Eye (tissue), 1 donor: ENCODE measurements at regions not wholly inside any gene's neighbourhood (a gene's known extent, or its start where the extent isn't known, plus 50 kb on each side); places are given as distances from the start of the nearest gene placed in this dataset.

Experiments used
- DNase-seq: peaks from one replicate; pipeline ENCODE4 v3.0.0-alpha.2; 2015

DNA sequence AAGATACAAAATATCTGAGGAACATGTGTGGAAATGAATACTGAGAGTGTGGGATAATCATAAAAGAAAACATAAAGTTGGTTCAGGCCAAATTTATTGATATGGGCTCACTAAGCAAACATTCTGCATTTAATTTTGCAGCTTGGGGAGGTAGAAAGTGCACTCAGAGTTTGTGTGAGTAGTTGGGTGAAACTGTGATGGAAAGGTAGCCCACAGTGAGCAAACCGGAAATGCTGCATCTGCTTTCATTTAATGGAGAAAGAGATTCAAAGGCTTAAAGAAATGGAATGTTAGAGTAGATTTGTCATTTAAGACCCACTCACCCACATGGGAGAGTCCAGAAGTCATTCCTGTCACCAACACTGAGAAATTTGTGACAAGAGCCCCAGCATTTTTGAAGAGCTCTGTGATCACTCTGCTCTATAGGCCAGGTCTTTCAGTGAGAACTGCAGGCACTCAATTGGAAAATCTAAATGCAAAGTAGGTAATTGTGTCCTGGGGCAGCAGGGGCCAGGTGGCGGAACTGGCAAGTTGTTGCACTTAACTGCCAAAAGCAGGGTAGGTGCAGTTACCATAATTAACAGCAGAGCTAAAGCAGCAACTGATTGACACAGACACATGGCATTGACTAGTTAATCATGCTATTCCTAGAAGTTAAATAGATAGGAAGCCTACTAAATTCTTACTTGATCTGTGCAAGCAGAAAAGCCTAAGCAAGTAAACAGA lies 1228.3 kb upstream of the PCDH20 start:
- peak; percentile 8 for DNase-seq

DNA sequence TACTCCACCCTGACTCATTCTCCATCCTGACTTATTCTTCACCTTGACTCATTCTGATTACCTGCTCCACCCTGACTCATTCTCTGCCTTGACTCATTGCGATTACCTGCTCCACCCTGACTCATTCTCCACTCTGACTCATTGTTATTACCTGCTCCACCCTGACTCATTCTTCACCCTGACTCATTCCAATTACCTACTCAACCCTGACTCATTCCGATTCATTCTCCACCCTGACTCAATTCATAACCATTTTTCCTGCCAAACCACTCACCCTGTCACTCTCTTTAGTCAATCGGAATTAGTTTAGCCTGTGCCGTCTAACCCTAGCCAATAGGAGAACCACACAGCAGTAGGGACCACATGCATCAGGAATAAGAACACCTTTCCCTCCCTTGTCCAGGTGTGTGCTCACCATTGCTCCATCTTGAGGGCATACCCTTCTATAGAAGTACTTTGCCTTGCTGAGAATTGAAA lies 1227.4 kb upstream of the PCDH20 start:
- no peak for DNase-seq

DNA sequence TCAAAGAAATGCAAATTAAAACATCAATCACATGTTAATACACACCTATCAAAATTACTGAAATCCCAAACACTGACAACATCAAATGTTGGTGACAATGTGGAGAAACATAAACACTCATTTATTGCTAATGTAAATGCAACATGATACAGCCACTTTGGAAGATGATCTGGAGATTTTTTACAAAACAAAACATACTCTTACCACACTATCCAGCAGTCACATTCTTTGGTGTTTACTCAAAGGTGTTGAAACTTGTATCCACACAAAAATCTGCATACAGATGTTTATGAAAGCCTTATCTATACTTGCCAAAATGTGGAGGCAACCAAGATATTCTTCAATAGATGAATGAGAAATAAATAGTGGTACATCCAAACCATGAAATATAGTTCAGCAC lies 1219.5 kb upstream of the PCDH20 start:
- DNase-seq = no peak

DNA sequence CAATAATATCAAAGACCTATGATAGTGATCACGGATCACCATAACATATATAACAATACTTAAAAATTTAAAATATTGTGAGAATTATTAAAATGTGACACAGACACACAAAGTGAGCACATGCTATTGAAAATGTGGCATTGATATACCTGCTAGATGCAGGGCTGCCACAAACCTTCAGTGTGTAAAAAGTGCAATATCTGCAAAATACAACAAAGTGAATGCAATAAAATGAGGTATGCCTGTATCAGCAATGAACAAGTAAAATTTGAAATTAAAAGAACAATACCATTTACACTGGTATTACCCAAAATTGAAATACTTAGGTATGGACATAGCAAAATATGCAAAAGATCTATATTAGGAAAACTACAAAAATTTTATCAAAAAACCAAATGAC lies 1217.8 kb upstream of the PCDH20 start:
- DNase-seq = no peak

DNA sequence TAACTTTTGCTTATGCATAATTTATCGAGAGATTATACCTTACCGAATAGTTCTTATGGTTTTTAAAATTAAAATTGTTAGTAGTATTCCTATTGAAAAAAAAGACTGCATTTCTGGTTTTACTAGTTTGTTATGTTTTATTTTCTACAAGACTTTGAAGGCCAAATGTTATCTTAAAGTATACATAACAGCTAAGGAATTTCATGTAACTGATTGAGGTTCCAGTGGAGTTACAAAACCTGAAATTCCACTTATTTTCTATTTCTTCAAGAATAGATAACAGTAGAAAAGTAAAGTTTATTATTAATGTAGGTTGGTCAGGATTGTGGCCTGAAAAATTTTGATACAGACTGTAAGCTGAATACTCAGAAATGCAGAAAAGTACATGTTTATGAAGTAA lies 1216.0 kb upstream of the PCDH20 start:
- DNase-seq = no peak

DNA sequence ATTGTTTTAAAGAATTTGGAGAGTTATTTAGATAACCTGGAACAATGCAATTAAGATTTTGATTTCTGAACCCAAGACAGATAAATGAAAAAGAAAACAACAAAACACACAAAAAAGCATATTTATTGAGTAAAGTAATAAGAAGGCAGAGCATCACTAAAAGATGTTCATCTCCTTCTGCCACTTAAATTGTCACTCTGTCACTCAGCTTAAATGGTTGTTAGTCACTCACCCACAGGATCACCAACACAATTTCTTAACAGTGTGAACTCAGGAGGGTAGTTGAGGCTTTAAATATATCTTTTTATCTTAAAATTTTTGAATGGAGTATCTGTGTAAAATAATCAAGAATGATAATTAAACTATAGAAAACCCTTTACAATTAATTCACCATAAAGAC lies 1215.5 kb upstream of the PCDH20 start:
- no peak for DNase-seq

DNA sequence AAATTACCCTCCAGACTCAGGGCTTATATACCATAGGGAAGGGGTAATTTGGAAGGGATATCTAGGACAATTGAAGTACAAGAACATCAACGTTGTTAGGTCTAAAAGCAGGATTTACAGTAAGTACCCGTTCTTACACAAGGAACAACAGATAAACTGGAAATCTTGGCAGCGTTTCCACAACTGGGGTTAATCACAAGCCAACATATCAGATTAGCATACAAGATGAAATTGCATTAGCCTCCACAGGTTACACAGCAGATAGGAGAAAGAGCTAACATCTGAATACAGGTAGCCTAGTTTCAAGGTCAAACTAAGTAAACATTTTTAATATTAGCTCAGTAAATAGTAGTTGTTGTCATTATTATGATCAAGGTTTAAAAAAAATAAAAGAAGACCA lies 1214.0 kb upstream of the PCDH20 start:
- DNase-seq = no peak

DNA sequence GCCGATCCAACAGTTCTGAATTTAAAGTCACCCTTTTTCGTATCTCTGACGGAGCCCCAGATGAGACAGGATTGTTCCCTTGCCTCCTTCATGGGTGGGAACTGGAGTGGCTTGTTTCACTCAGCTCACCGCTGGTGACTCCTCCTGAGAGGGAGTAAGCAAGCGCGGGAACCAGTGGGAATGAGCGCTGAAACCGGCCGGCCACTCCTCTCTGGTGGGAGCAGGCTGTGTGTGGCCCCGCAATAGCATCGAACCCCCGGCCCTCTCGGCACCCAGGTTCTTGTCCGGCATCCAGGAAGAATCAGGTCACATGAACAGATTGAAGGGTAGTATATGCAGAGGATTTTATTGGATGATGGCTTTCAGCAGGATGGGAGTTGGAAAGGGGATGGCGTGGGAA lies 1211.6 kb upstream of the PCDH20 start:
- DNase-seq = no peak

DNA sequence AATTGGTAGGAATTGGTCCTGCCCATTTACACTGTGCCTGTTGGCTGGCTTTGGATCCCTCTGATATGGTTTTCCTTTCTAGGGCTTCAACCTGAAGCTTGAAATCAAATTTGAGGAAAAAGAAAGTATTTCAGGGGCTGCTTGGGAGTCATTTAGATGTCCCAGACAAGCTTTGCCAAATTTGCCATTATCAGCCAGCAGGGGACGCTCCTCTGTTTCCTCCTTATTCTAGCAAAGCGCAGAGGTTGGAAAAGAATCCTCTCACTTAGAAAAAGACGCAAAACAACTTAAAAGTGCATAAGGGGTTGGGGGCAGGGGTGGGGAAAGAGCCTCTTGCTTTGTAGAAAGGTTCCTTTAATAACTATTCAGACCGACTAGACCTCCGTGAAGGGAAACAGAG lies 1211.1 kb upstream of the PCDH20 start:
- DNase-seq = no peak

DNA sequence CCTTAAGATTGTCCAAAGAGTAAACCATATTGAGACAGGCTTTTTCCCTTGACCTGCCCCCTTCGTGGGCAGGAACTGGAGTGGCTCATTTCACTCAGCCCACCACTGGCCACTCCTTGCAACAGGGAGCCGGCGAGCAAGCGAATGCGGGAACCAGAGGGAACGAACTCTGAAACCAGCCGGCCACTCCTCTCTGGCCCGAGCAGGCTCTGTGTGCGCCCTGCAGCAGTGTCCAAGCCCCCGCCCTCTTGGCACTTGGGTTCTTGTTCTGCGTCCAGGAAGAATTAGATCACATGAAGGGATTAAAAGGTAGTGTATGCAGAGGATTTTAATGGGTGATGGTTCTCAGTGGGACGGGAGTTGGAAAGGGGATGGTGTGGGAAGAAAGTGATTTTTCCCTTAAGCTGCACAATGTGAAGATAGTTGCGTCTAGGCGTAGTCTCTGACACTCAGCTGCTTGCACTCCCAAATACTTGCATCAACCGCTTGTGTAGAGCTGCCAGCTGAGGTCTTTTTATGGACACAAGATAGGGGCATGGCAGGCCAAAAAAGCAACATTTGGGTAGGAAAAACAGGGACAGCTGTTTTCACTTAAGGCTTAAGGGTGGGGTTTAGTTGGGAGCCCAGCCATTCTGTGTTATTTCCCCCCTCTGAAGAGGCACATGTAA lies 1209.7 kb upstream of the PCDH20 start:
- peak; percentile 2 for DNase-seq

DNA sequence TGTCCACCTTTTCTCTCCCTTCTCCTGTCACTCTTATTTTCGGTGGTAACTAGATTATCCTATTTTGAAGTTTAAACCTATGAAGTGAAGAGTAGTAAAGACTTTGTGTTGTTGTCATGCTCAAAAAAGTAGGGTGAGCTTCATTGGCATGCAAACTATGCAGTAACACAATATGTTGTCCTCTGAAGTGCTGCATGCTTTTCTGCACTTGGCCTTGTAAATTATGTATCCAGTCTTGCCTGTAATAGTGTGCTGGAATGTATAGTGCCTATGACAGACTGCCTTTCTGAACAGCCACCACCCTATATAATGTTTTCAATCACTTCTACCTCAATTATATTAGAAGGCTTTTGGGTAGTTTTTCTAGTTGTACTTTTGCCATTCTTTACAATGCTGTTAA lies 1198.2 kb upstream of the PCDH20 start:
- no peak for DNase-seq

DNA sequence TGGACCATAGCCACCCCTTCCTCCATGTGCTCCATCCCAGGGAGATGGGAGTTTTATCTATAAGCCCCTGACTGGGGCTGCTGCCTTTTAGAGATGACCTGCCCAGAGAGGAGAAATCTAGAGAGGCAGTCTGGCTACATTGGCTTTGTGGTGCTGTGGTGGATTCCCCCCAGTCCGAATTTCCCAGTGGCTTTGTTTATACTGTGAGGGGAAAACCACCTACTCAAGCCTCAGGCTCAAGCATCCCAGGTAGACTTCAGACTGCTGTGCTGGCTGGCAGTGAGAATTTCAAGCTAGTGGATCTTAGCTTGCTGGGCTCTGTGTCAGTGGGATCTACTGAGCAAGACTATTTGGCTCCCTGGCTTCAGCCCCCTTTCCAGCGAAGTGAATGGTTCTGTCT lies 1195.7 kb upstream of the PCDH20 start:
- DNase-seq = no peak

DNA sequence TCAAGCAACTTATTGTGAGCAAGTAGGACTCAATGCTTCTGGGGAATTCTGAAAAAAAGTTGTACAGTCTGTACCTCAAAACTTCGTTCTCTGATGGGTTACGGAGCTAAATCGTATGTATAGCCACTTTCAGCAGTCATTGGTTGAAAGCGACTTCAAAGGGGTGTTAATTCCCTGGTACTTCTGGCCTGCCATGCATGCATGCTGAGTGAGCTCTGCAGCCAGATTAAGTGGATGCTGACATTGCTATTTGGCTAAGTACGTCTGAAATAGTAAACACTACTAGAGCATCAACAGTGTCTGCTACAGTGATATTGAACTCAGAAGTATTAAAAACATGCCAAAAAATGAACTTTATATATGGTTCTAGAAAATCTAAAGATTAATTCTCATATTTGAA lies 1183.1 kb upstream of the PCDH20 start:
- no peak for DNase-seq

DNA sequence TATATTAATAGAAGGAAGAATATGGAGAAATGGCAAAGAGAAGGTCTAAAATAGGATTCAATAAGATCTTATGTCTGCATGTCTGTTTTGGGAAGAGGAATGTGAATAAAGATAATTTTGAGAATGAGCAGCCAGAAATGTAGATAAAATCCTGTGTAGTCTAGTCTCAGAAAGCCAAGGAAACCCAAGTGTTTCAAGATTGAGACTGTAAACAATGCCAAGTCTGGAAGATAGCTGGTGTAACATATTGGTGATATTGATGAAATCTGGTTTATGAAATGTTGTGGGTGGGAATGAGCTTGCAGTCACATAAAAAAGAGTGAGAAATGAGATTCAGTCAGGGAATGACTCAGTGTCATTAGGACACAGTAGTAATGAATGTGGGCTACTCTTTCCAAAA lies 1180.3 kb upstream of the PCDH20 start:
- no peak for DNase-seq

DNA sequence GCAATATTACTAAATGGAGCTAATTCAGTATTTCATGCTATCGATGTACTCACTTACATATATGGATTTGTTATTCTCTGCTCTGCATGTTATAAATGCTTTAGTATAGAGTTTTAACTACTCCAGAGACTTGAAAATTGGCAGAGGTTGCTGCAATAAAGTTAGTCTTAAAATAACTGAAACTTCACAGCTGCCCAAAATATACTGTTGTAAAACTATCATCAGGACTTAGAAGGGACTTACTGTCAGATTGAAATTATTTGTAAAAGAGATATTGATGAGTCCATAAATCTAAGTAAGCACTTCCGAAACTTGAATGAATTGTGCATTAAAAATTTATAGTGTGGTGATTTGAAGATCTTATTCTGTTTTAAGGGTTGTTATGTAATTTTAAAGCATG lies 1178.2 kb upstream of the PCDH20 start:
- DNase-seq = no peak

DNA sequence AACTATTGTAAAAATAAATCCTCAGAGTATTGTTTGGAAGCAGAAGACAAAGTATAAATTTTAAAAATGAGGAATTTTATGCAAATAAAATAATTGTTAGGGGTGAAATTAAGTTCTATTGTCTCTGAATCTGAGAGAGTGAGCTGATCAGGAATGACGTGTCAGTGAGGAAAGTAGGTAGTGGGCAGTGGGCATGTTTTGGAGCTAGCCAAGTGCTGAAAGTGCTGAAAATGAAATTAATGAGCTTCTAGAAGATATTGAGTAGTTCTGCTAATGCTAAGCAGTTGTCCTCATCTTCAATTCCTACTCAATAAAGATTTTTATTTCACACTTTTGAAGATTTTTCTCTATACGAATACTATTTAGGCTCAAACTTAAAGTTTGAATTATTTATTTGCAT lies 1167.8 kb upstream of the PCDH20 start:
- DNase-seq = peak; percentile 23

DNA sequence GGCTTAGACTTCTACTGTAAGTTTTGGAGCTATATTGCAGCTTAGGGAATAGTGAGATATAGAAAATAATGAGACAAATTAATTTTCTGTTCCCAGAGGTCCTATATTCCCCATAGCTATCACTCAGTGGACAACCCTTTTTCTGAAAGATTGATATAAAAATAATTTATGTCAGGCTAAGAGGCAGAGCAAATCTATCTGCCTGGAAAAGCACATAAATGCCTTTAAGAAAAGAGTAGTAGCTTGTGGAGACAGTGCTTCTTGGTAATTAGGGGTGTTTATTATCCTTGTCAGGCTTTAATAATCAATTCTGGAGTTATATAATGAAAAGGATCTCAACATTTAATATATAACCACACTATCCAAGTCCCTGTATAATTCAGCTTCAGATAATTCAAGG lies 1162.8 kb upstream of the PCDH20 start:
- no peak for DNase-seq

DNA sequence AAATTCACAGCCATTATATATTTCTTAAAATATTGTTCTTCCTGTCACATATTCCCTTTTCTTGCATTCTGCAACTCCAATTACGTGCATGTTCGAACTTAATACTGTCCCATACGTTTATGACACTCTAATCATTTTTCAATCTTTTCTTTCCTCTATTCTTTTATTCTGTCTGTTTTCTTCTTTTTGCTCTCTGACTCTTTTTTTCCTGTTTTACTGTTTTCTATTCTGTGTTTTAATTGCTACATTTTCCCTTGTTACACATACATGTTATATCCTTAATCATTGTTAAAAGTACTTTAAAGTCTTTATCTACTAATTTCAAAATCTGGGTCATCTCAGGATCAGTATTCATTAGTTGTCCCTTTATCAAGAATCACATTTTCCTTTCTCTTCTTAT lies 1149.1 kb upstream of the PCDH20 start:
- DNase-seq = no peak

DNA sequence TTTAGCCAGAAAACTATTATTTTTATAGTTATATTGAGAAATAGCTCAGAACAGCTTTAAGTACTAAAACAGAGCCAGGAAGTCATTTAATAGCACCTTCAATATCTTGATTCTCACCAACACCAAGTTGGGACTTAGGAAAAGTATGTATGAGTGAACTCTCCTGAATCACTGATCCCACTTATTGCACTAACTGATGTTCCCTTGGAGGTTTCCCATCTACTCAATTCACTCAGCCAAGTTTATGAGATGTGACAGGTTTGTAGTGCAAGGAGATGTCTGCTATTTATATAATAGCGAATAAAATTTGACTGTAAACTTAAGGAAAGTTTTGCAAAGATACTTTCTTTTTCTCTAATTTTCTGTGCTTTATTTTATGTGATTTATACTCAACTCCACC lies 1147.6 kb upstream of the PCDH20 start:
- peak; percentile 72 for DNase-seq

DNA sequence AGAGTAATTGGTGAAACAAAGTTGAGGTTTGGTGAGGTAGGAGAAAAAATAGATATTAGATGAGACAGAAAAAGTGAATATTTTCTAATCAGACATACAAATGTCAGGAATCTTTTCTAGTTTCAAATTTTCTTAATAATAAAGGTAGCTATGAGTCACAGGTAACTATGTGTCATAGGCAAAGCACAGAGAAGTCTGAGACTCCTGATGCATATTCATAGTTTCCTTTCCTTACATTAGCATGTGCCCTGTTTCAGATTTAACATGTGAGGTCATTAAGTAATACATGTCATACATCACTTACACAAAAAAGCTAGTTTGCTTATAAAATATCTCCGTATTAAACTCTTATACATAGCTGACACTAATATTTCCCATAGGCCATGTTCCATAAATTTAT lies 1141.3 kb upstream of the PCDH20 start:
- no peak for DNase-seq

DNA sequence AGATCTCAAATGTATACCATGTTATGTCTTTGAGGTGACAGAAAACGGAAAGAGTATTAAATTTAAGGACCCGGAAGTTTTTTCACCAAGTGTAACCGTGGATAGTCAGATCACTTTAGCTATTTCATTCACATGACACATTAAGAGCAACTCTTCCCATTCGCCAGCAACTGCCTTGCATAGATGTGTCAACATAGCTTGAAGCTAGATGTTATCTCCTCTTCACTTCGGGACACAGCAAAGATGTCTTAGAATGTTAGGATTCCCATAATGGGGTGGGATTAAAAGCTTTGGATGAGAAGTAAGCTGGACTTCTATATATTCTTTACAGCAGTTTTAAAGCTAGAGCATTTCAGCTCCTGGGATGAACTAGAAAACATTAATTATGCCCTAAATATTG lies 1135.9 kb upstream of the PCDH20 start:
- no peak for DNase-seq

DNA sequence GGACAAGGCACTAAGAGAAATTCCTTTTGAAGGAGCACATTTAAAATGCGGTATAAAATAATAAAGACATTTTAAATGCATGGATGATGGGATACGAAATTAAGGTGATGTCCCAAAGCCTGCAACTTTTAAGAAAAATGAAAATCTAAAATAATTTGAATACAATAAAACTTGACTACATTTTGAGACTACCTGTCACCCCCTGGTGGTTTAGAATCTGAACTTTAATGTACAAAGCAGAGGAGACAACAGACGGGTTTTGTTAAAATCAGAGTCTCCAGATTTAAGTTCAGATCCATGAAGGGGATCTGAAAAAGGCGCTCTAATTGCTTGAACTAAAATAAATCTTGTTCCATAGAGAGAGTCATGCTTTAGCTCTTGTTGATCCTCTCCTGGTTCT lies 1129.3 kb upstream of the PCDH20 start:
- no peak for DNase-seq

DNA sequence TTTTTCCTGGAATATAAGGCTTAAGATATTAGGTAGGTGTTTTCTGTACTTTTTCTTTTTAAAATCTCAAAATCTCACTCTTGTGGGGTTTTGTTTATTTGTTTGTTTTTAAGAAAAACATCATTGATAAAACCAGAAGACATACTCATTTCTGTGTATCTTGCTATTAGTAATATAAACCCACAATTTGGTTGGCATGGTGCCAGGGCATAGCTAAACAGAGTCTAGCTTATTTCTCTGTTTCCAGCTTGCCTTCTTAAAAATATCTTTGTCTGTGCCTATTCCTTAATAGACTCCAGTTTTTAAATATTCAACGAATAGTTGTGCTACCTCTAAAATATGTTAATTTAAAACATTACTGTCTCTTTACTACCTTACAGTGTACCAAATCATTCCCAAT lies 1121.9 kb upstream of the PCDH20 start:
- no peak for DNase-seq

DNA sequence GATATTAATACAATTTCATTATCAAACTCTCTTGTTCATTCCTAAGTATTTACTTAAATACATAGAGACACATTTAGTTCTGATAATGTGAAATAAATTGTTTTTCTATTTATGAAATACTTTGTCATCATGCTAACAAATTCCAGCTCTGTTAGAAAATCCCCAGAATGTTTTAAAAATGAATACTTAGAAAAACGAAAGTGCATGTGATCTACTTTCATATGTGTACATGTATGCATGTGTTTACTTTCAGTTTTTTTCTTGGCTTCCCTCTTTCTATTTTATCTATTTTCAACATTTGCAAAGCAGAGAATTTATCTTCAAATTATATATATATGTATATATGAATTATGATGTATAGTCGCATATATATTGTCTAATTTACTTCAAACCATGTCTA lies 1110.0 kb upstream of the PCDH20 start:
- DNase-seq = no peak

DNA sequence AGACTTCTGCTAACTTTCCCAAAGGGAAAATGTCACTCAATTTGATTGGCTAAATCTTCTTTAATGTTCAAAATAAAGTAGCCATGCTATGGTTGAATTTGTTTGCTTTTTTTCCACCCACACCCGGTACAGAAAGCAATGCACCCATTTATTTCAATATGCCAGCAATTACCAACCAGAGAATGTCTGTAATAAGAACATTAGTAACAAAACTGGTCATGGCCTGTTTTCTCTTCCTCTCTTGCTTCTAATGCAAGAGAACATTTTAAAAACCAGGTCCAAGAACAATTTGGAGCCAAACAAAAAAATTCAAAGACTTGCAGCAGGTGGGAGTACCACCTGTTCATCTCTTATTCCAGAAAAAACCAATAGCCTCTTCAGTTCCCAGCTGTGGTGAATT lies 1108.8 kb upstream of the PCDH20 start:
- DNase-seq = no peak
